ENCODE measurements at regions not wholly inside any gene's neighbourhood (a gene's known extent, or its start where the extent isn't known, plus 50 kb on each side); places are given as distances from the start of the nearest gene placed in this dataset.

- H3K36me3 ChIP-seq (replicated peaks in 1 of 2; ENCODE audit: insufficient read depth in 1 of 2, low read depth in 2 of 2): no peaks in the 10 kb centered on the region
- H3K4me1 ChIP-seq: no peaks in the 10 kb centered on the region
- 82 to 85% methylated on average over 14 of the region's 14 CpGs for WGBS, 2 donors
- intact Hi-C loops (cut with DNase I): no loop called here
- no peak overlapping the region for H3K4me3 ChIP-seq
- ATAC-seq (no peak), DNase-seq (no peak)
- TF ChIP-seq CTCF (IDR thresholded peaks at IDR 0.05): no peak
- no peak for TF ChIP-seq POLR2A (IDR thresholded peaks at IDR 0.05)
- H3K27me3 ChIP-seq: no peaks in the 10 kb centered on the region
- H3K9me3 ChIP-seq: no peaks in the 10 kb centered on the region
- no peak overlapping the region for H3K27ac ChIP-seq
These were observed 124.3 kb downstream of the GLI2 start for GRCh38 chr2:120859814-120860578.

- intact Hi-C loops (cut with DNase I): no loop called here
- TF ChIP-seq CTCF (IDR thresholded peaks at IDR 0.05) (no peak), POLR2A (IDR thresholded peaks at IDR 0.05) (no peak)
- Histone ChIP-seq H3K36me3 (replicated peaks in 1 of 2; ENCODE audit: insufficient read depth in 1 of 2, low read depth in 2 of 2) (no peaks in the 10 kb centered on the region), H3K27me3 (no peaks in the 10 kb centered on the region), H3K9me3 (no peaks in the 10 kb centered on the region), H3K27ac (no peak overlapping the region), H3K4me3 (no peak overlapping the region), H3K4me1 (no peaks in the 10 kb centered on the region)
- ATAC-seq (no peak), DNase-seq (no peak)
- 68 to 76% methylated on average over 4 of the region's 4 CpGs for WGBS, 2 donors
These were observed 124.9 kb downstream of the GLI2 start for GRCh38 chr2:120860579-120860922.

GRCh38 chr2:120861191-120861575 lies 125.5 kb downstream of the GLI2 start:
- intact Hi-C loops (cut with DNase I): no loop called here
- Histone ChIP-seq H3K9me3 (no peaks in the 10 kb centered on the region), H3K36me3 (replicated peaks in 1 of 2; ENCODE audit: insufficient read depth in 1 of 2, low read depth in 2 of 2) (no peaks in the 10 kb centered on the region), H3K27ac (no peak overlapping the region), H3K4me3 (no peak overlapping the region), H3K27me3 (no peaks in the 10 kb centered on the region), H3K4me1 (no peaks in the 10 kb centered on the region)
- ATAC-seq (no peak), DNase-seq (no peak)
- TF ChIP-seq CTCF (IDR thresholded peaks at IDR 0.05) (no peak), POLR2A (IDR thresholded peaks at IDR 0.05) (no peak)
- WGBS, 2 donors: 75 to 97% methylated on average over 3 to 5 of the region's 5 CpGs

- 69 to 77% methylated on average over 10 to 17 of the region's 17 CpGs for WGBS, 2 donors
- Histone ChIP-seq H3K4me1 (no peaks in the 10 kb centered on the region), H3K4me3 (no peak overlapping the region), H3K9me3 (no peaks in the 10 kb centered on the region), H3K36me3 (replicated peaks in 1 of 2; ENCODE audit: insufficient read depth in 1 of 2, low read depth in 2 of 2) (no peaks in the 10 kb centered on the region), H3K27me3 (no peaks in the 10 kb centered on the region), H3K27ac (no peak overlapping the region)
- intact Hi-C loops (cut with DNase I): no loop called here
- ATAC-seq: no peak
- DNase-seq: no peak
- TF ChIP-seq CTCF (IDR thresholded peaks at IDR 0.05): no peak
- no peak for TF ChIP-seq POLR2A (IDR thresholded peaks at IDR 0.05)
These were observed 126.0 kb downstream of the GLI2 start for GRCh38 chr2:120861576-120862191.
